H9 (cell line): ENCODE measurements at regions not wholly inside any gene's neighbourhood (a gene's known extent, or its start where the extent isn't known, plus 50 kb on each side); places are given as distances from the start of the nearest gene placed in this dataset.
A peak's percentile ranks its signal among the peaks of the same experiment; 100 is the strongest.

ENCODE experiments used
- DNase-seq: peaks from one replicate; pipeline ENCODE4 v3.0.0-alpha.2; 2017
- H2AFZ ChIP-seq: one replicate; pipeline ENCODE4 v1.6.1; 2013; ENCODE audit warnings: mild to moderate bottlenecking, low read length, control low read depth, moderate library complexity
- H2AK5ac ChIP-seq: 2 replicates; pipeline ENCODE4 v1.6.1; 2013; ENCODE audit warnings: low read length, control low read depth, mixed read lengths; ENCODE audit not compliant: insufficient read length
- H2BK120ac ChIP-seq: one replicate; pipeline ENCODE4 v1.6.1; 2013; ENCODE audit warnings: low read depth, mild to moderate bottlenecking, low read length, control low read depth, inconsistent platforms; ENCODE audit not compliant: poor library complexity, severe bottlenecking
- H2BK12ac ChIP-seq: 2 replicates; pipeline ENCODE4 v1.6.1; 2013; ENCODE audit warnings: low read length, control low read depth, mixed read lengths, low read depth; ENCODE audit not compliant: insufficient read length
- H2BK15ac ChIP-seq: 2 replicates; pipeline ENCODE4 v1.6.1; 2013; ENCODE audit warnings: low read depth, low read length, control low read depth
- H2BK20ac ChIP-seq: one replicate; pipeline ENCODE4 v1.6.1; 2013; ENCODE audit warnings: low read depth, mild to moderate bottlenecking, low read length, control low read depth, inconsistent platforms; ENCODE audit not compliant: poor library complexity, severe bottlenecking
- H2BK5ac ChIP-seq: 2 replicates; pipeline ENCODE4 v1.6.1; 2013; ENCODE audit warnings: low read length, control low read depth, mixed read lengths; ENCODE audit not compliant: insufficient read length
- H3K14ac ChIP-seq: 2 replicates; pipeline ENCODE4 v1.6.1; 2013; ENCODE audit warnings: low read length, control low read depth; ENCODE audit not compliant: insufficient read depth
- H3K18ac ChIP-seq: 2 replicates; pipeline ENCODE4 v1.6.1; 2013; ENCODE audit warnings: low read depth, mild to moderate bottlenecking, mixed read lengths, low read length, control low read depth; ENCODE audit not compliant: insufficient read length
- H3K23ac ChIP-seq: 2 replicates; pipeline ENCODE4 v1.6.1; 2013; ENCODE audit warnings: low read length, control low read depth, mixed read lengths, low read depth; ENCODE audit not compliant: insufficient read length
- H3K23me2 ChIP-seq: 2 replicates; pipeline ENCODE4 v1.6.1; 2013; ENCODE audit warnings: low read depth, mild to moderate bottlenecking, mixed read lengths, low read length, control low read depth; ENCODE audit not compliant: insufficient read length, poor library complexity, severe bottlenecking
- H3K27ac ChIP-seq: 2 replicates; pipeline ENCODE4 v1.5.1; 2013; ENCODE audit warnings: low read length, control low read depth, mixed read lengths, low read depth; ENCODE audit not compliant: insufficient read length
- H3K27me3 ChIP-seq: 2 replicates; pipeline ENCODE4 v1.6.1; 2013; ENCODE audit warnings: low read length, control low read depth, inconsistent platforms; ENCODE audit not compliant: insufficient read depth
- H3K4ac ChIP-seq: 2 replicates; pipeline ENCODE4 v1.6.1; 2013; ENCODE audit warnings: low read depth, mild to moderate bottlenecking, control low read depth, inconsistent platforms, low read length, moderate library complexity
- H3K4me1 ChIP-seq: 2 replicates; pipeline ENCODE4 v1.6.1; 2013; ENCODE audit warnings: low read length, control low read depth, inconsistent platforms; ENCODE audit not compliant: insufficient read depth
- H3K4me2 ChIP-seq: 2 replicates; pipeline ENCODE4 v1.6.1; 2013; ENCODE audit warnings: low read length, control low read depth, mixed read lengths; ENCODE audit not compliant: insufficient read length, insufficient read depth
- H3K56ac ChIP-seq: 2 replicates; pipeline ENCODE4 v1.6.1; 2013; ENCODE audit warnings: low read depth, mild to moderate bottlenecking, mixed read lengths, low read length, control low read depth; ENCODE audit not compliant: insufficient read length
- H3K79me1 ChIP-seq: 2 replicates; pipeline ENCODE4 v1.6.1; 2013; ENCODE audit warnings: low read depth, mild to moderate bottlenecking, moderate library complexity, low read length, control low read depth, inconsistent platforms; ENCODE audit not compliant: insufficient read depth, poor library complexity, severe bottlenecking
- H3K79me2 ChIP-seq: 2 replicates; pipeline ENCODE4 v1.6.1; 2013; ENCODE audit warnings: low read length, control low read depth, inconsistent platforms; ENCODE audit not compliant: insufficient read depth
- H3K9ac ChIP-seq: 2 replicates; pipeline ENCODE4 v1.6.1; 2013; ENCODE audit warnings: low read length, control low read depth, mixed read lengths; ENCODE audit not compliant: insufficient read length; ENCODE audit errors: extremely low read depth
- H3K9me3 ChIP-seq: one replicate; pipeline ENCODE4 v1.6.1; 2013; ENCODE audit warnings: low read depth, low read length, inconsistent platforms; ENCODE audit not compliant: control insufficient read depth
- H3T11ph ChIP-seq: one replicate; pipeline ENCODE4 v1.6.1; 2013; ENCODE audit warnings: mild to moderate bottlenecking, low read length, control low read depth, inconsistent platforms
- H4K20me1 ChIP-seq: one replicate; pipeline ENCODE4 v1.6.1; 2013; ENCODE audit not compliant: control insufficient read depth, insufficient read length, insufficient read depth
- H4K5ac ChIP-seq: 2 replicates; pipeline ENCODE4 v1.6.1; 2013; ENCODE audit warnings: low read depth, mild to moderate bottlenecking, mixed read lengths, low read length, control low read depth; ENCODE audit not compliant: insufficient read length
- H4K8ac ChIP-seq: replicated peaks from 2 replicates; pipeline ENCODE4 v1.6.1; 2013; ENCODE audit warnings: low read length, control low read depth, mixed read lengths, low read depth; ENCODE audit not compliant: insufficient read length
- H4K91ac ChIP-seq: 2 replicates; pipeline ENCODE4 v1.6.1; 2013; ENCODE audit warnings: low read depth, mild to moderate bottlenecking, moderate library complexity, mixed read lengths, low read length, control low read depth; ENCODE audit not compliant: insufficient read length
- H3K27ac Mint-ChIP-seq, 3 experiments: 2 replicates in 2 of 3; 3 replicates in 1 of 3; pipeline ENCODE4 v1.8.0; 2020 to 2021; ENCODE audit warnings: mixed read lengths in 3 of 3, mild to moderate bottlenecking in 1 of 3, moderate library complexity in 1 of 3
- H3K27me3 Mint-ChIP-seq: 2 replicates; pipeline ENCODE4 v1.8.0; 2021; ENCODE audit warnings: low read depth, mild to moderate bottlenecking, moderate library complexity, mixed read lengths
- H3K36me3 Mint-ChIP-seq, 3 experiments: 2 replicates in 2 of 3; 3 replicates in 1 of 3; pipeline ENCODE4 v1.8.0; 2020 to 2021; ENCODE audit warnings: low read depth in 3 of 3, mixed read lengths in 3 of 3; ENCODE audit not compliant: insufficient read depth in 1 of 3
- H3K4me1 Mint-ChIP-seq, 2 experiments: 2 replicates each; pipeline ENCODE4 v1.8.0; 2020; ENCODE audit warnings: mixed read lengths in 2 of 2
- H3K4me3 Mint-ChIP-seq, 2 experiments: 2 replicates in 1 of 2; 3 replicates in 1 of 2; pipeline ENCODE4 v1.8.0; 2020 to 2021; ENCODE audit warnings: mild to moderate bottlenecking in 2 of 2, mixed read lengths in 2 of 2, moderate library complexity in 1 of 2
- H3K9me3 Mint-ChIP-seq, 2 experiments: 2 replicates in 1 of 2; 3 replicates in 1 of 2; pipeline ENCODE4 v1.8.0; 2020; ENCODE audit warnings: mild to moderate bottlenecking in 2 of 2, mixed read lengths in 2 of 2, moderate library complexity in 1 of 2
- TF ChIP-seq, protein P1 (sequence below): fragments of 200-600 bp; sonication (generic); conservative IDR thresholded peaks from 3 replicates; pipeline ENCODE4 v1.8.0; 2021; ENCODE audit warnings: antibody characterized with exemption, mild to moderate bottlenecking

DNA sequence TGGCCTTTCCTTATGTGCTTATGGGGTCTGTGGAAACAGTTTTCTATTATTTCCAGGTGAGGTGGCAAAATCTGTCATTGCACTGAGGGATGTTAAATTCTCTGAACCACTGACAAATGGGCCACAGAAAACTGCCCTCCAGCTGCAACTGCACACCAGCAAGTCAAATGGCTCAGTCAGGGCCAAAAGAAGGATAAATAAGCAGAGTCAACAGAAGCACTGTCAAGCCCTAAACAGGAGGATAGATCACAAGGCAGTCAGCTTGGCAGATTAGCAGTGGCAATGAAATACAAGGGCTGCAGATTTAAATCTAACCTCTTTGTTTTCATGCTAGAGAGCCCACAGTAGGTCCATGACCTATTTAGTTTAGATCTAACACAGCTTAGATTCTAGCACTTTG, 435.6 kb downstream of the ETS1 start:
- Histone ChIP-seq H3K9me3 (no peaks in the 10 kb centered on the region), H3K4ac (no peak overlapping the region), H3K4me1 (no peaks in the 10 kb centered on the region), H3K23ac (no peak overlapping the region), H4K5ac (no peak overlapping the region), H4K8ac (no peak overlapping the region), H2AK5ac (no peak overlapping the region), H2AFZ (no peak overlapping the region), H3K56ac (no peak overlapping the region), H2BK120ac (no peak overlapping the region), H2BK5ac (no peak overlapping the region), H3T11ph (no peak overlapping the region), H4K91ac (no peak overlapping the region), H2BK20ac (no peak overlapping the region), H3K14ac (no peak overlapping the region), H3K18ac (no peak overlapping the region), H2BK12ac (no peak overlapping the region), H3K4me2 (no peak overlapping the region), H4K20me1 (no peaks in the 10 kb centered on the region), H3K9ac (no peak overlapping the region), H2BK15ac (no peak overlapping the region), H3K79me1 (no peaks in the 10 kb centered on the region), H3K27me3 (no peaks in the 10 kb centered on the region), H3K79me2 (no peaks in the 10 kb centered on the region), H3K23me2 (no peaks in the 10 kb centered on the region), H3K27ac (no peak overlapping the region)
- TF ChIP-seq, protein P1, sequence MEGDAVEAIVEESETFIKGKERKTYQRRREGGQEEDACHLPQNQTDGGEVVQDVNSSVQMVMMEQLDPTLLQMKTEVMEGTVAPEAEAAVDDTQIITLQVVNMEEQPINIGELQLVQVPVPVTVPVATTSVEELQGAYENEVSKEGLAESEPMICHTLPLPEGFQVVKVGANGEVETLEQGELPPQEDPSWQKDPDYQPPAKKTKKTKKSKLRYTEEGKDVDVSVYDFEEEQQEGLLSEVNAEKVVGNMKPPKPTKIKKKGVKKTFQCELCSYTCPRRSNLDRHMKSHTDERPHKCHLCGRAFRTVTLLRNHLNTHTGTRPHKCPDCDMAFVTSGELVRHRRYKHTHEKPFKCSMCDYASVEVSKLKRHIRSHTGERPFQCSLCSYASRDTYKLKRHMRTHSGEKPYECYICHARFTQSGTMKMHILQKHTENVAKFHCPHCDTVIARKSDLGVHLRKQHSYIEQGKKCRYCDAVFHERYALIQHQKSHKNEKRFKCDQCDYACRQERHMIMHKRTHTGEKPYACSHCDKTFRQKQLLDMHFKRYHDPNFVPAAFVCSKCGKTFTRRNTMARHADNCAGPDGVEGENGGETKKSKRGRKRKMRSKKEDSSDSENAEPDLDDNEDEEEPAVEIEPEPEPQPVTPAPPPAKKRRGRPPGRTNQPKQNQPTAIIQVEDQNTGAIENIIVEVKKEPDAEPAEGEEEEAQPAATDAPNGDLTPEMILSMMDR = no peak
- no peaks in the 10 kb centered on the region for H3K36me3 Mint-ChIP-seq
- H3K27me3 Mint-ChIP-seq = no peaks in the 10 kb centered on the region; the same call in 1 of the 2 replicates
- peak overlapping the region in 1 of 3 experiments; percentile 63; a peak in 2 of 7 replicates for H3K27ac Mint-ChIP-seq
- no peak for DNase-seq
- H3K9me3 Mint-ChIP-seq = no peaks in the 10 kb centered on the region
- peaks cover 6 to 7% of the 10 kb centered on the region in 2 experiments for H3K4me1 Mint-ChIP-seq
- no peak overlapping the region for H3K4me3 Mint-ChIP-seq
